GM12892 (cell line): ENCODE measurements at regions not wholly inside any gene's neighbourhood (a gene's known extent, or its start where the extent isn't known, plus 50 kb on each side); places are given as distances from the start of the nearest gene placed in this dataset.

ENCODE experiments used
- POLR2A ChIP-seq: IDR thresholded peaks from 2 replicates; pipeline ENCODE4 v1.6.1; 2011; ENCODE audit warnings: low read depth, low read length, control low read depth
- POLR2AphosphoS5 ChIP-seq: IDR thresholded peaks from 2 replicates; pipeline ENCODE4 v1.6.1; 2011; ENCODE audit warnings: low read depth, low read length, control low read depth
- TAF1 ChIP-seq: IDR thresholded peaks from 2 replicates; pipeline ENCODE4 v1.6.1; 2011; ENCODE audit warnings: low read depth, mild to moderate bottlenecking, control low read depth, low read length, borderline replicate concordance

DNA sequence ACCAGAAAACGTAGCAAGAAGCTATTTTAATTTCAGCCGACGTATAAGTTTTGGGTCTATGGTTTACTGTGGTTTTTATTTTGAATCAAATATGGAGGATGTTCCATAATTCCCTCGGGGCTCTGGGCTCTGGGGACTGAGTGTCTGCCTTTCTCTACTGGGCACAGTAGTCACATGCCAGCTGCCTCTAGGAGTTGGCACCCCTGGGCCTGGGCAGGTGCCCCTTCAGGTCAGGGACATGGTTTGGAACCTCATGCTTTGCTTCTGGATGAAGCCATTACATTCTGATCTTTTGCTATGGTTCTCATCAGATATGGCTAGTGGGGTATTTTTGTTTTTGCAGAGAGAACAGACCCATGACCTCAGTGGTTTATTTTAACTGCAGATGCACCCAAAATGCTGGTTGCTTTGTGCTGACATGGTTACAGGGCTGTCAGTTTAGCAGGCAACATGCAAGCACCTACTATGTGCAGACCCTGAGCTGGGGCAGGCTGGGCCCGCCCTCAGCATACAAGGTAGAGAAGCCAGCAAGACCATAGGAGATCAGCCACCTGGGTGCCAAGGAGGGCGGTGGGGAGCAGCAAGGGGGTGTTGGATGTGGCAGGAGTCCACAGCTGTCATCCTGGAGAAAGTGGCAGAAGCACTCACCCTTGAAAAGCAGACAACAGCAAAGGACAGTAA is 54.5 kb upstream of the PSD2 start:
- TF ChIP-seq POLR2A (no peak), POLR2AphosphoS5 (no peak), TAF1 (no peak)
